Urinary bladder (tissue), 3 donors: ENCODE measurements at regions not wholly inside any gene's neighbourhood (a gene's known extent, or its start where the extent isn't known, plus 50 kb on each side); places are given as distances from the start of the nearest gene placed in this dataset.

ENCODE experiments used
- DNase-seq: peaks from one replicate; pipeline ENCODE4 v3.0.0-alpha.2; 2015; ENCODE audit errors: extremely low spot score
- H3K27ac ChIP-seq: one replicate; pipeline ENCODE4 v1.5.1; 2013; ENCODE audit warnings: low read depth, mild to moderate bottlenecking, moderate library complexity
- H3K36me3 ChIP-seq: one replicate; pipeline ENCODE4 v1.6.1; 2013; ENCODE audit warnings: mild to moderate bottlenecking, moderate library complexity; ENCODE audit not compliant: insufficient read depth
- H3K4me1 ChIP-seq: one replicate; pipeline ENCODE4 v1.6.1; 2013; ENCODE audit warnings: mild to moderate bottlenecking, moderate library complexity; ENCODE audit not compliant: insufficient read depth
- H3K4me3 ChIP-seq: one replicate; pipeline ENCODE4 v1.5.1; 2013; ENCODE audit warnings: low read depth, low read length
- WGBS: extraction: QIAGEN DNeasy Blood & Tissue Kit; methylation state at CpG from one replicate; pipeline ENCODE4 v1.1.7; 2013; 5-methylcytosine and 5-hydroxymethylcytosine counted together
- donor health status: healthy with polysubstance abuse.
- donor health status: healthy.

DNA sequence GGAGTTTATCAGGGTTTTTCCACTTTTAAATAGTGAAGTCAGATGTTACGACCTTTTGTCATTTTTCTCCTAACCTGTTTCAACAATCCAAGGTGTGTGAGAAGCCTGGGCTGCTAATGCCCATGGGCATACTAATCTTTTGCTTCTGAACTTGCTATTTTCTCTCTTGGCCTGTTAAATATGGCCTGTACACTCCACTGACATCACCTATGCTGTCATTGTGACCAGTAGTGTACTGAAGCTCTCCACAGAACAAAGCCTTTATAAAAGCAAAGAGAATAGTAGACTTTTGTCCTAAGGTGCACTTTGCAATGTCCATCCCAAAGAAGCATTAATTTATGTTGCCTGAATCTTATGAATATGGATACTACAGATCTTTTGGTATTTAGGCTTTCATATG is 1490.5 kb downstream of the STIM2 start:
- Histone ChIP-seq H3K27ac (no peak overlapping the region), H3K4me1 (no peaks in the 10 kb centered on the region), H3K36me3 (no peaks in the 10 kb centered on the region), H3K4me3 (no peak overlapping the region)
- no peak for DNase-seq
- 8% methylated on average over 1 of the region's 1 CpG for WGBS

- no peak for DNase-seq
- Histone ChIP-seq H3K4me3 (no peak overlapping the region), H3K27ac (no peak overlapping the region), H3K36me3 (no peaks in the 10 kb centered on the region), H3K4me1 (no peaks in the 10 kb centered on the region)
- WGBS: 93% methylated on average over 4 of the region's 4 CpGs
Observed at GRCh38 chr4:28351826-28352225, 1491.2 kb downstream of the STIM2 start.

- H3K27ac ChIP-seq: no peak overlapping the region
- WGBS: 43% methylated on average over 1 of the region's 1 CpG
- H3K4me3 ChIP-seq: no peak overlapping the region
- no peaks in the 10 kb centered on the region for H3K4me1 ChIP-seq
- DNase-seq: no peak
- no peaks in the 10 kb centered on the region for H3K36me3 ChIP-seq
Observed at GRCh38 chr4:28354880-28355656, 1494.4 kb downstream of the STIM2 start.

DNA sequence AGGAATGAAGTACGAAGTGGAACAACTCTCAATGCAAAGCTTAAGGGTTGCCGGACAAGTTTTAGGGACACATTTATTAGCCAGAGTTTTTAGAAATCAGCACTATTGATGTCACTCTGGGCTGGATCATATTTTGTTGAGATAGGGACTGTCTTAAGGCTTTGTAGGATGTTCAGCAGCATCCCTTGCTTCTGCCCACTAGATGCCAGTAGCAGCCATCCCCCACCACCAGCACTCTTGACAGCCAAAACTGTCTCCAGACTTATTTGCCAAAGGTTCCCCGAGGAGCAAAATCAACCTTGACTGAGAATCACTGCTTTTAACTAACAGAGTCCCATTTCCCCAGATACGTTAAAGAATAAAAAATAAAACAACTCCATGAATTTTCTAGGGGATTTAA is 1497.3 kb downstream of the STIM2 start:
- H3K27ac ChIP-seq: no peak overlapping the region
- DNase-seq: no peak
- 75% methylated on average over 4 of the region's 4 CpGs for WGBS
- H3K4me1 ChIP-seq: no peaks in the 10 kb centered on the region
- H3K4me3 ChIP-seq: no peak overlapping the region
- H3K36me3 ChIP-seq: no peaks in the 10 kb centered on the region

DNA sequence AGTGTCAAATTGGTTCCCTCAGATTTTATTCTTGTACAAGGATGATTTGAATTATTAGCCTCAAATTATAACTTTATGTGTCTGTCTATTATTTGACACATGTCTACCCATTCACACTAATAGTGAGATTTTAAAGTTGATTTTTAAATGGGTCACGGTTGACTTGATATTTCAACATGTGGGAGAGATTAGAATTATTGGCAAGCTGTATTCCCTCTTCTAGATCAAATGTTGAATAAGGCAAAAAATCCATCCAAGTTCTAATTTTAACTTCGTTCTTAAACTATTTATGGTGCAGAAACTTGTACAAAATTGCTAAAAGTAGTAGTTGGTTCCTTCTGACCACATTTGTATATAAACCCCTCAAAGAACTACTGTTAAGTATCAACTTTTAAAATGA is 1498.0 kb downstream of the STIM2 start:
- Histone ChIP-seq H3K4me3 (no peak overlapping the region), H3K27ac (no peak overlapping the region), H3K36me3 (no peaks in the 10 kb centered on the region), H3K4me1 (no peaks in the 10 kb centered on the region)
- WGBS: 53% methylated on average over 2 of the region's 2 CpGs
- DNase-seq: no peak

- no peaks in the 10 kb centered on the region for H3K4me1 ChIP-seq
- no peak for DNase-seq
- 78% methylated on average over 2 of the region's 2 CpGs for WGBS
- no peak overlapping the region for H3K4me3 ChIP-seq
- no peak overlapping the region for H3K27ac ChIP-seq
- H3K36me3 ChIP-seq: no peaks in the 10 kb centered on the region
Observed at GRCh38 chr4:28360681-28361080, 1500.0 kb downstream of the STIM2 start.

- H3K4me1 ChIP-seq: no peaks in the 10 kb centered on the region
- no peak overlapping the region for H3K27ac ChIP-seq
- 85% methylated on average over 4 of the region's 4 CpGs for WGBS
- H3K36me3 ChIP-seq: no peaks in the 10 kb centered on the region
- H3K4me3 ChIP-seq: no peak overlapping the region
- no peak for DNase-seq
Observed at GRCh38 chr4:28362169-28362568, 1501.5 kb downstream of the STIM2 start.

GRCh38 chr4:28369499-28369898 is 1508.9 kb downstream of the STIM2 start:
- 87% methylated on average over 1 of the region's 1 CpG for WGBS
- H3K27ac ChIP-seq: no peak overlapping the region
- no peaks in the 10 kb centered on the region for H3K36me3 ChIP-seq
- no peak for DNase-seq
- H3K4me1 ChIP-seq: no peaks in the 10 kb centered on the region
- H3K4me3 ChIP-seq: no peak overlapping the region

DNA sequence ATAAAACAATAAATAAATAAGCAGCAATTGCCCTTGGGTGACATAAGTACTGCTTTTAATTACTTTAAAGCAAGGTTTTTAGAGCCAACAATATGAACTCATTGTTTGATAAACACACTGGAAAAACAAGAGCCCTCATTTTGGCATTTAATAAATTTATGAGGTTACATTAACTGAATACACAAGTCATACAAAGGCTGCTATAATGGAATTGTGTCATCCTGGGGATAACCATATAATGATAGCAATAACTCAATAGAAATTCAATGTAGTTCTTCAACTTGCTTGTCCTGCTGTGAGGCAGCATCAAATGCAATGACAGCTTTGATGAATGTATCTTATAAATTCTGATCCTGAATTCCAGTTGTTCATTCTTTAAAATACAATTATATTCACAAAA is 1512.5 kb downstream of the STIM2 start:
- no peak overlapping the region for H3K4me3 ChIP-seq
- no peaks in the 10 kb centered on the region for H3K4me1 ChIP-seq
- no peak for DNase-seq
- no peak overlapping the region for H3K27ac ChIP-seq
- H3K36me3 ChIP-seq: no peaks in the 10 kb centered on the region

DNA sequence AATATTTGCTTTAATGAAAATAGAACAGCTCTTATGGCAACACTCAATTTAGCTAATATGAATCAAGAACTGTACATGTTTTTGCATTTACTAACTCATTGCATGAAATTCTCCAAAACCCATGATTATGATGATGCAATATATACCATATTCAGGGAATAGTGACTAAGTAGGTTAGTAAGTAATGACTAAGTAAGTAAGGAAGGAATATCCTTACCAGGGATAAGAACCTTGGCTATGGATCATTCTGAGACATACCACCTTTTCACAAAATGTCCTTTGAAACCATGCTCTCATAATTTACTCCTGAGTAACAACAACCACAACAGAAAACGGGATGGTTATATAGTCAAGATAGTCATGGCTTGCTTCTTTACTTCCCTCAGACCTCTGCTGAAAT is 1513.0 kb downstream of the STIM2 start:
- DNase-seq: no peak
- 84% methylated on average over 1 of the region's 1 CpG for WGBS

GRCh38 chr4:28378109-28378830 is 1517.6 kb downstream of the STIM2 start:
- WGBS: 79% methylated on average over 6 of the region's 6 CpGs
- H3K27ac ChIP-seq: no peak overlapping the region
- H3K4me3 ChIP-seq: no peak overlapping the region
- no peaks in the 10 kb centered on the region for H3K36me3 ChIP-seq
- no peaks in the 10 kb centered on the region for H3K4me1 ChIP-seq
- no peak for DNase-seq

More for the DNA sequence above, 1513.0 kb downstream of the STIM2 start:
- H3K27ac ChIP-seq: no peak overlapping the region
- no peak overlapping the region for H3K4me3 ChIP-seq
- no peaks in the 10 kb centered on the region for H3K36me3 ChIP-seq
- H3K4me1 ChIP-seq: no peaks in the 10 kb centered on the region

GRCh38 chr4:28385801-28386200 is 1525.2 kb downstream of the STIM2 start:
- no peak overlapping the region for H3K27ac ChIP-seq
- no peaks in the 10 kb centered on the region for H3K36me3 ChIP-seq
- WGBS: 87% methylated on average over 2 of the region's 2 CpGs
- no peak for DNase-seq
- no peaks in the 10 kb centered on the region for H3K4me1 ChIP-seq
- H3K4me3 ChIP-seq: no peak overlapping the region

GRCh38 chr4:28386776-28387175 is 1526.1 kb downstream of the STIM2 start:
- DNase-seq: no peak
- Histone ChIP-seq H3K36me3 (no peaks in the 10 kb centered on the region), H3K4me1 (no peaks in the 10 kb centered on the region), H3K27ac (no peak overlapping the region), H3K4me3 (no peak overlapping the region)

- 86% methylated on average over 2 of the region's 2 CpGs for WGBS
- Histone ChIP-seq H3K4me1 (no peaks in the 10 kb centered on the region), H3K36me3 (no peaks in the 10 kb centered on the region)
Observed at GRCh38 chr4:28388471-28388870, 1527.8 kb downstream of the STIM2 start.

More at GRCh38 chr4:28388471-28388870, 1527.8 kb downstream of the STIM2 start:
- Histone ChIP-seq H3K27ac (no peak overlapping the region), H3K4me3 (no peak overlapping the region)
- no peak for DNase-seq
